ENCODE measurements at regions not wholly inside any gene's neighbourhood (a gene's known extent, or its start where the extent isn't known, plus 50 kb on each side); places are given as distances from the start of the nearest gene placed in this dataset.

- ChIA-PET POLR2A (no interaction called here), CTCF (no interaction called here)
- Histone ChIP-seq H3K4me1 (ENCODE audit: control insufficient read depth in 1 of 2, insufficient read depth in 2 of 2, low read depth in 1 of 2, low read length in 1 of 2) (no peaks in the 10 kb centered on the region), H3K4me3 (ENCODE audit: low read depth in 2 of 2, low read length in 1 of 2) (no peak overlapping the region), H3K9me3 (no peaks in the 10 kb centered on the region), H3K36me3 (replicated peaks in 1 of 2; ENCODE audit: control insufficient read depth in 1 of 2, insufficient read depth in 2 of 2, low read length in 1 of 2) (no peaks in the 10 kb centered on the region), H2AFZ (ENCODE audit: low read depth) (no peak overlapping the region), H3K9me2 (no peaks in the 10 kb centered on the region), H3K79me2 (ENCODE audit: insufficient read depth) (no peaks in the 10 kb centered on the region), H3K9ac (no peak overlapping the region), H3K27ac (ENCODE audit: low read depth in 2 of 2, low read length in 1 of 2) (no peak overlapping the region), H3K4me2 (no peak overlapping the region), H3K27me3 (ENCODE audit: insufficient read depth) (no peaks in the 10 kb centered on the region), H3F3A (replicated peaks; ENCODE audit: insufficient read depth) (no peaks in the 10 kb centered on the region), H4K20me1 (ENCODE audit: insufficient read depth) (no peaks in the 10 kb centered on the region)
- 19% methylated on average over 2 of the region's 2 CpGs for WGBS (ENCODE audit: low lambda C conversion rate)
- DNase-seq, result no peak
- TF ChIP-seq FOXJ3 (CRISPR knock-in tag; IDR thresholded peaks at IDR 0.05) (no peak), FOXM1 (IDR thresholded peaks at IDR 0.05; ENCODE audit: low read depth) (no peak), GABPA (IDR thresholded peaks at IDR 0.05; ENCODE audit: low read depth) (no peak), TCF12 (IDR thresholded peaks at IDR 0.05) (no peak), GATA2 (CRISPR knock-in tag; IDR thresholded peaks at IDR 0.05) (no peak), RXRA (IDR thresholded peaks at IDR 0.05; ENCODE audit: borderline replicate concordance, low read depth) (no peak), CHD2 (IDR thresholded peaks at IDR 0.05; ENCODE audit: low read length, partially characterized antibody) (no peak), MAX (IDR thresholded peaks at IDR 0.05; ENCODE audit: low read depth) (no peak), SIN3A (IDR thresholded peaks at IDR 0.05; ENCODE audit: borderline replicate concordance, low read depth, low read length) (no peak), MEF2A (IDR thresholded peaks at IDR 0.05; ENCODE audit: borderline replicate concordance, low read depth) (no peak), RCOR1 (IDR thresholded peaks at IDR 0.05; ENCODE audit: low read length) (no peak), NRF1 (IDR thresholded peaks at IDR 0.05; ENCODE audit: low read depth, low read length) (no peak)
- TF ChIP-seq, protein P1, sequence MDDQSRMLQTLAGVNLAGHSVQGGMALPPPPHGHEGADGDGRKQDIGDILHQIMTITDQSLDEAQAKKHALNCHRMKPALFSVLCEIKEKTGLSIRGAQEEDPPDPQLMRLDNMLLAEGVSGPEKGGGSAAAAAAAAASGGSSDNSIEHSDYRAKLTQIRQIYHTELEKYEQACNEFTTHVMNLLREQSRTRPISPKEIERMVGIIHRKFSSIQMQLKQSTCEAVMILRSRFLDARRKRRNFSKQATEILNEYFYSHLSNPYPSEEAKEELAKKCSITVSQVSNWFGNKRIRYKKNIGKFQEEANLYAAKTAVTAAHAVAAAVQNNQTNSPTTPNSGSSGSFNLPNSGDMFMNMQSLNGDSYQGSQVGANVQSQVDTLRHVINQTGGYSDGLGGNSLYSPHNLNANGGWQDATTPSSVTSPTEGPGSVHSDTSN (IDR thresholded peaks at IDR 0.05), result no peak
- TF ChIP-seq, protein P2, sequence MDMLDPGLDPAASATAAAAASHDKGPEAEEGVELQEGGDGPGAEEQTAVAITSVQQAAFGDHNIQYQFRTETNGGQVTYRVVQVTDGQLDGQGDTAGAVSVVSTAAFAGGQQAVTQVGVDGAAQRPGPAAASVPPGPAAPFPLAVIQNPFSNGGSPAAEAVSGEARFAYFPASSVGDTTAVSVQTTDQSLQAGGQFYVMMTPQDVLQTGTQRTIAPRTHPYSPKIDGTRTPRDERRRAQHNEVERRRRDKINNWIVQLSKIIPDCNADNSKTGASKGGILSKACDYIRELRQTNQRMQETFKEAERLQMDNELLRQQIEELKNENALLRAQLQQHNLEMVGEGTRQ (IDR thresholded peaks at IDR 0.05; ENCODE audit: borderline replicate concordance, low read depth, low read length), result no peak
- TF ChIP-seq, protein P3, sequence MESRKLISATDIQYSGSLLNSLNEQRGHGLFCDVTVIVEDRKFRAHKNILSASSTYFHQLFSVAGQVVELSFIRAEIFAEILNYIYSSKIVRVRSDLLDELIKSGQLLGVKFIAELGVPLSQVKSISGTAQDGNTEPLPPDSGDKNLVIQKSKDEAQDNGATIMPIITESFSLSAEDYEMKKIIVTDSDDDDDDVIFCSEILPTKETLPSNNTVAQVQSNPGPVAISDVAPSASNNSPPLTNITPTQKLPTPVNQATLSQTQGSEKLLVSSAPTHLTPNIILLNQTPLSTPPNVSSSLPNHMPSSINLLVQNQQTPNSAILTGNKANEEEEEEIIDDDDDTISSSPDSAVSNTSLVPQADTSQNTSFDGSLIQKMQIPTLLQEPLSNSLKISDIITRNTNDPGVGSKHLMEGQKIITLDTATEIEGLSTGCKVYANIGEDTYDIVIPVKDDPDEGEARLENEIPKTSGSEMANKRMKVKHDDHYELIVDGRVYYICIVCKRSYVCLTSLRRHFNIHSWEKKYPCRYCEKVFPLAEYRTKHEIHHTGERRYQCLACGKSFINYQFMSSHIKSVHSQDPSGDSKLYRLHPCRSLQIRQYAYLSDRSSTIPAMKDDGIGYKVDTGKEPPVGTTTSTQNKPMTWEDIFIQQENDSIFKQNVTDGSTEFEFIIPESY (IDR thresholded peaks at IDR 0.05; ENCODE audit: borderline replicate concordance, low read depth), result no peak
Measured at GRCh38 chr2:183630964-183631363, 506.7 kb downstream of the NUP35 start.

DNA sequence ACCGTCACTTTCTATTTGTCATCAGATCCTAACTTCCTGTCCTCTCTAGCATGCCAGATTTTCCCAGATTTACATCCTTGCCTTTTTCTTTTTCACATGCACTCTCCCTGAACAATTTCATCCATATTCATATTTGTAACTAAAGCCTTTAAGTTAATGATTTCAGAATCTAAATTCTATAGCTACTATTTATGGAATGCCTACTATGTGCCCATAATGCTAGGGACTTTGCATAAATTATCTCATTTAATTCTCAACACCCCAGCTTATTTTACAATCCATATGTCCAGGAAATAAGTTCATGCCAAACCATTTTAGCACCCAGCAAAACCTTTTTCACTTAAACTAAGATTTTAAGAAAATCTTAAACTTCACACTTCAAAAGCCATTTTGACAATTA lies 531.9 kb downstream of the NUP35 start:
- TF ChIP-seq RCOR1 (IDR thresholded peaks at IDR 0.05; ENCODE audit: low read length), result no peak
- no peak for TF ChIP-seq CTCF (IDR thresholded peaks at IDR 0.05)
- TF ChIP-seq GABPA (IDR thresholded peaks at IDR 0.05; ENCODE audit: low read depth), result no peak
- TF ChIP-seq ELF1 (IDR thresholded peaks at IDR 0.05), result no peak
- TF ChIP-seq GATA2 (CRISPR knock-in tag; IDR thresholded peaks at IDR 0.05), result no peak
- no peak for TF ChIP-seq FOXJ3 (CRISPR knock-in tag; IDR thresholded peaks at IDR 0.05)
- no peak for TF ChIP-seq NRF1 (IDR thresholded peaks at IDR 0.05; ENCODE audit: low read depth, low read length)
- H3K4me3 ChIP-seq (ENCODE audit: low read depth in 2 of 2, low read length in 1 of 2), result no peak overlapping the region
- H3F3A ChIP-seq (replicated peaks; ENCODE audit: insufficient read depth), result no peaks in the 10 kb centered on the region
- no peak overlapping the region for H3K4me2 ChIP-seq
- no peak overlapping the region for H3K9ac ChIP-seq
- H3K27me3 ChIP-seq (ENCODE audit: insufficient read depth), result no peaks in the 10 kb centered on the region
- H3K79me2 ChIP-seq (ENCODE audit: insufficient read depth), result no peaks in the 10 kb centered on the region
- no peak overlapping the region for H3K27ac ChIP-seq (ENCODE audit: low read depth in 2 of 2, low read length in 1 of 2)
- DNase-seq, result no peak
- H3K9me3 ChIP-seq, result no peaks in the 10 kb centered on the region
- WGBS (ENCODE audit: low lambda C conversion rate), result 52% methylated on average over 1 of the region's 1 CpG
- H4K20me1 ChIP-seq (ENCODE audit: insufficient read depth), result no peaks in the 10 kb centered on the region
- H2AFZ ChIP-seq (ENCODE audit: low read depth), result no peak overlapping the region
- ChIA-PET CTCF (interaction anchor here (1.0 kb wide), 1 partner anchor 12 kb away, joined by 3 read pairs; no protein-coding TSS in a partner anchor), POLR2A (no interaction called here)
- no peaks in the 10 kb centered on the region for H3K4me1 ChIP-seq (ENCODE audit: control insufficient read depth in 1 of 2, insufficient read depth in 2 of 2, low read depth in 1 of 2, low read length in 1 of 2)
- no peaks in the 10 kb centered on the region for H3K36me3 ChIP-seq (replicated peaks in 1 of 2; ENCODE audit: control insufficient read depth in 1 of 2, insufficient read depth in 2 of 2, low read length in 1 of 2)
- no peaks in the 10 kb centered on the region for H3K9me2 ChIP-seq

Measured in SK-N-SH (cell line).